Embryonic facial prominence (tissue), 1 donor: ENCODE measurements at regions not wholly inside any gene's neighbourhood (a gene's known extent, or its start where the extent isn't known, plus 50 kb on each side); places are given as distances from the start of the nearest gene placed in this dataset.
"Not testable (repeated sequence)": the region's sequence is repeated elsewhere in the genome, so short reads cannot be mapped to it uniquely, and the experiment has no call there.

Experiments
- DNase-seq: peaks from one replicate; pipeline ENCODE4 v3.0.0-alpha.2; 2016; ENCODE audit errors: extremely low spot score

DNA sequence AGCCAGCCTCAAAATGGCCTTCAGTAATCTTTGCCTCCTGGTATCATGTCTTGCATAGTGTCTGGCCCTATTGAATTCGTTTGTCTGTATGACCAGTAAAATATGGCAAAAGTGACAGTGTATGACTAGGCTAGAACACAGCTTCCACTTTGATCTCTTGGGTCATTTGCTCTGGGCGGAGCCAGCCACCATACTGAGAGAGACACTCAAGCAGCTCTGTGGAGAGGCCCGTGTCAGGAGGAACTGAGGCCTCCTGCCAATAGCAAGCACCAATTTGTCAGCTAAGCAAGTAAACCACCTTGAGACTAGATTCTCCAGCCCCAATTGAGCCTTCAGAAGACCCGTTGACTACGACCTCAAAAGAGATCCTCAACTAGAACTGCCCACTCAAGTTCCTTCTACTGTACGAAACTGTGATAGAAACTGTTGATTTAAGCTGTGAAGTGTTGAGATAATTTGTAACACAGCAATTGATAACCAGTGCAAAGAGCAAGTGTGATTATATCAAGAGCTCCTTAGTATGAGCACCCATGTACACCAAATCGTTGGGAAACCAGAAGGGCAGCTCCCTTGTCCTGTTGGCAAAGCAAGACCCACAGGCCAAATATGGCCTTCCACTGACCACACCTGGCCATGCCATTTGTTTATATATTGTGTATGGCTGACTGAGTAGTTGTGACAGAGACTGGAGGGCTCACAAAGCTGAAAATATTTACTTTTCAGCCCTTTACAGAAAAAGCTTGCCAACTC, 52.7 kb upstream of the SERBP1 start:
- no peak for DNase-seq

DNA sequence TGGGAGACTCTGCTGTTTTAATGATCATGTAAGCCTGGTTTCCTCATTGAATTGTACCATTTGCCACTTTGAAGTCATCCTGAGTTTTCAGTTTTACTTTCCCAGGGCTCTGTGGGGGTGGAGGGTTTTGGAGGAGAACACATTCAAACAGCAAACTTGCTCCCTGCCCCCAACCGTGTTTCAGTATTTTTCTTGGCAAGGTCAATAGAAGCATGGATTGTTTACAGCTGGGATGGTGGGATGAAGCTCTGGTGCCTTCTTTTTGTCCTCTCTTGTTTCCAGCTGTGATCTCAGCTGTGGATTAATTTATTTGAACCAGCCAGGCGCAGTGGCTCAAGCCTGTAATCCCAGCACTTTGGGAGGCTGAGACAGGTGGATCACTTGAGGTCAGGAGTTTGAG, 54.3 kb upstream of the SERBP1 start:
- DNase-seq: no peak

DNA sequence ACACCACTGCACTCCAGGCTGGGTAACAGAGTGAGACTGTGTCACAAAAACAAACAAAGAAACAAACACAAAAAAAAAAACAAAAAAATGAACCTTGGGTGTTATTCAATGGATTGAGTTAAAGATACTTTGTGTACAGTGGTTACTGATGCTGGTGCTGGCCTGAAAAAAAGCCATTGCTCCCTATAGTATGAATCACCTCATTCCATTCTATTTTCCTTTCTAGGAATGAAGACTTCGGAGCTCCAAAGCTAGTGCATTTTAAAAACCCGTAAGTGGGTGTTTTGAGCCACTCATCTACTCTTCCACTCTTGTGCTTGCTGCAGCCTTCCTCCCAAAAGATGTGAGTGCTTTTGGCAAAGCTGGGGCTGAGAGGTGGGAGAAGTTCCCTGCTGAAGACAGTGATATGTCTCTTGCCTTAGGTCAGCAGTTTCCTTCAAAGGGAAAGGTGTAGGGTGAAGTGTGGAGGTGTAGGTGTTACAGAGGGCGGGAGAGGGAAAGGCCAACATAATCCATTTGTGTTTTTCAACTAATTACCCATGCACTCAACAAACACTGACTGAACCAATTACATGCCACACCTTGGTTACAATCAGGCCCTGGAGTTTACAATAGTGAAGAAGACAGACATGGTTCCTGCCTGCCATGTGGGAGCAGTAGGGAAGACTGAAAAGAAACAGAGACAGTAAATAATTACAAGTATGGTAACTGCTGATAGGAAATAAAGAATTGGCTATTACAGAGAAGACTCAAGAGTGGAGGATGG, 55.0 kb upstream of the SERBP1 start:
- no peak for DNase-seq

DNA sequence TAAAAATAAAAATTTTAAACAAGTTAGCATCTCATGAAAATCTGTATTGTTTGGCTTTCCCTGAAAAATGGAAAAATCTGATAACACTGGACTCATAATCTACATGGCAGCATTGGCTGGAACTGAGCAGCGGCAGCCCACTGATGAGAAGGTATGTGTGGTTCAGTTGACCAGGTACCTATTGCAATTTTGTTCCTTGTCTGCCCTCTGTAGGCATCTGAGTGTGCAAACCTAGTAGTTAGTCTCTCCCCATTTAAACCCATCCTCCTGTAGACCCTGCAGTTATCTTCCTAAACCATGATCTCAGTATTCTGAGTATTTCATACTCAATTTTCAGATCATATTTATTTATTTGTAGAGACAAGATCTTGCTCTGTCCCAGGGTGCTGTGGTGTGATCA, 59.4 kb upstream of the SERBP1 start:
- DNase-seq: no peak

DNA sequence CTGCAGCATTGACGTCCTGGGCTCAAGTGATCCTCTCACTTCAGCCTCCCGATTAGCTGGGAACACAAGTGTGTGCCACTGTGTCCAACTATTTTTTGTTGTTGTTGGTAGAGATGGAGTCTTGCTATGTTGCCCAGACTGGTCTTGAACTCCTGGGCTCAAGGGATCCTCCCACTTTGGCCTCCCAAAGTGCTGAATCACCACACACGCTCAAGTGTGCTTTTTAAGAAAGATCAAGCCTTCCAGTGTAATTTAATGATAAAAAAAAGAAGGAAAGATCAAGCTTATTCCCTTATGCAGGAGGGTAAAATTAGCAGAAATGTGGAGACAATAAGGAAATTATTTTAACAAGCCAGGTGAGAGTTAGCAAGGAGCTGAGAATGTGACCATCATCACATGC, 61.1 kb upstream of the SERBP1 start:
- DNase-seq: no peak

DNA sequence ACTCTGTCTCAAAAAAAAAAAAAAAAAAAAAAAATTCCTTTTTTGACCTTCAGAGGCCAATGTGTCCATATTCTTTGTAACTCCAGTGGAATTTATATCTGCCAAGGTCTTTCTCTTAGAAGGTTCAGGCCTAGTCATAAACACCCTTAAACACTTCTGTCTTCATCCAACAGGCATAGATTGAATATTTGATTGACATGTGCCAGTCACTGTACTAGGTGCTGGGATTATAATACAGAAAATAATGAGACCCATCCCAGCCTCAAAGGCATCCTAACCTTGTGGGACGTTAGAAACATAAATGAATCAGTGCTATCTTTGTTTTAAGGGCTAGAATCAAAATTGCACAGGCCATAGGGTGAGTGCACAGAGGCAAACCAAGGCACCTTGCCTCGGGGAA, 62.9 kb upstream of the SERBP1 start:
- no peak for DNase-seq

DNA sequence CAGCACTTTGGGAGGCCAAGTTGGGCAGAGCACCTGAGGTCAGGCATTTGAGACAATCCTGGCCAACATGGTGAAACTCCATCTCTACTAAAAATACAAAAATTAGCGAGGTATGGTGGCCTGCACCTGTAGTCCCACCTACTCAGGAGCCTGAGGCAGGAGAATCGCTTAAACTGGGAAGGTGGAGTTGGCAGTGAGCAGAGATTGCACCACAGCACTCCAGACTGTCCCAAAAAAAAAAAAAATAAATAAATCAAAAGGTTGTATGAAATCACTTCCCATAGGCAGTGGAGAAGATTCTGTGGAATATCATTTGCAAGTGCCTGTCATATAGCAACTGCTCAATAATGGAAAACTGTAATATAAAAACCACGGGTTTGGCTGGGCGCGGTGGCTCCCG, 65.1 kb upstream of the SERBP1 start:
- no peak for DNase-seq

DNA sequence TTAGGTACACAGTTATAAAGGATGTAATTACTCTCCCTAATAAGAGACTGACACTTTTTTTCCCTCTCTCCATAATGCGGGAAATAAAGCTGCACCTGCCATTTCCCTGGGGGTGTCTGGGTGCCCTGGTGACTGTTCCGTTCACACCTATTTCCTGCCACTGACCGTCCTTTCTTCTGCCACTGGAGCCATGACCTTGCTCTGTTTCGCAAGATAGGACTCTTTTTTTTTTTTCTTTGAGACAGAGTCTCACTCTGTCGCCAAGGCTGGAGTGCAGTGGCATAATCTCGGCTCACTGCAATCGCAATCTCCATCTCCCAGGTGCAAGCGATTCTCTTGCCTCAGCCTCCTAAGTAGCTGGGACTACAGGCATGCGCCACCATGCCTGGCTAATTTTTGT, 66.1 kb upstream of the SERBP1 start:
- DNase-seq: no peak

DNA sequence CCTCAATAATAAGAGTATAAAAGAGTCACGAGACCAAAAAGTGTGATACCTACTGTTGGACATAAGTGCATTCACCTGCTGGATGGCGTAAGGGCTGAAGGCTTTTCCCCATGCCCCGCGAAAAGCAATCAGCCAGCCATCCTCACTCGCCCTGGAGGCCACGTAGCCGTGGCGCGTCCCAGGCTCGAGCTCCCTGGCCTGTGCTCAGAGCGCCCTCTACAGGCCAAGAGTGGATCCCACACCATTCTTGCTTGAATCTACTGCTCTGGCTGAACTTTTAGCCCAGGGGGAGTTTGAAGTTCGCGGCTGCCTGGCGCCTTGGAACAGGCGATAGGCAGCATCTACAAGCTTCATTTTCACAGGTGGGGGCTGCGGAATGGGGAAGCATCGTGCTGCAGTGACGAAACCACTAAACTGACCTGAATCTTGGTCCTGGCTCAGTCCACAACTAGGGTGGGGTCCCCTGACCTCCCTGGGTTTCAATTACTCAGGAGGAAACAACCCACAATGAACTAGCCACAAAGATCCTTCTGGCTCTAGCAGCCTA, 70.3 kb upstream of the SERBP1 start:
- DNase-seq: peak; percentile 48

DNA sequence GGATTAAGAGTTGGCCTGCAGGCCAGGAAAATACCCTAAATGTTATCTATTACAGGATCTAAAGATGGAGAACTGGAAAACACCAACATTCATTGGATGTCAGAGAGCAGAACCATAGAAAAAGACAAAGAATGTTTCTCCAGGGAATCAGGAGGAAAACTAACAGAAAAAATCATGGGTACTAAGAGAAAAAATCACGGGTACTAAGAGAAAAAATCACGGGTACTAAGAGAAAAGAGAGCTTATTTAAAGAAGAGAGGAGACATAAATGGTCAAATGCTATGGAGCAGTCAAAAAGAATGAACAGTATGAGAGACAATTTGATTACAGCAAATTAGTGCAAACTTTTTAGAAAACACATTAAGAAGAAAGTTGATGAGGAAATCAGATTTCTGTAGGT, 73.8 kb upstream of the SERBP1 start:
- DNase-seq: no peak

DNA sequence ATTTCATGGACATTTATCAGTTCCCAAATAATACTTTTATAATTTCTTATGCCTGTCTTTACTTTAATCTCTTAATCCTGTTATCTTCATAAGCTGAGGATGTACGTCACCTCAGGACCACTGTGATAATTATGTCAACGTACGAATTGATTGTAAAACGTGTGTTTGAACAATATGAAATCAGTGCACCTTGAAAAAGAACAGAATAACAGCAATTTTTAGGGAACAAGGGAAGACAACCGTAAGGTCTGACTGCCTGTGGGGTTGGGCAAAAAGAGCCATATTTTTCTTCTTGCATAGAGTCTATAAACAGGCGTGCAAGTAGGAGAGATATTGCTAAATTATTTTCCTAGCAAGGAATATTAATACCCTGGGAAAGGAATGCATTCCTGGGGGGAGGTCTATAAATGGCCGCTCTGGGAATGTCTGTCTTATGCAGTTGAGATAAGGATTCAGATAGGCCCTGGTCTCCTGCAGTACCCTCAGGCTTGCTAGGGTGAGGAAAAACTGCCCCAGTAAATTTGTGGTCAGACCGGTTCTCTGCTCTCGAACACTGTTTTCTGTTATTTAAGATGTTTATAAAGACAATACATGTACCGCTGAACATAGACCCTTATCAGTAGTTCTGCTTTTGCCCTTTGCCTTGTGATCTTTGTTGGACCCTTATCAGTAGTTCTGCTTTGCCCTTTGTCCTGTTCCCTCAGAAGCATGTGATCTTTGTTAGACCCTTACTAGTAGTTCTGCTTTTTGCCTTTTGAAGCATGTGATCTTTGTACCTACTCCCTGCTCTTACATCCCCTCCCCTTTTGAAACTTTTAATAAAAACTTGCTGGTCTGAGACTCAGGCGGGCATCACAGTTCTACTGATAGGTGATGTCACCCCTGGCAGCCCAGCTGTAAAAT, 83.4 kb upstream of the SERBP1 start:
- not testable (repeated sequence) for DNase-seq

DNA sequence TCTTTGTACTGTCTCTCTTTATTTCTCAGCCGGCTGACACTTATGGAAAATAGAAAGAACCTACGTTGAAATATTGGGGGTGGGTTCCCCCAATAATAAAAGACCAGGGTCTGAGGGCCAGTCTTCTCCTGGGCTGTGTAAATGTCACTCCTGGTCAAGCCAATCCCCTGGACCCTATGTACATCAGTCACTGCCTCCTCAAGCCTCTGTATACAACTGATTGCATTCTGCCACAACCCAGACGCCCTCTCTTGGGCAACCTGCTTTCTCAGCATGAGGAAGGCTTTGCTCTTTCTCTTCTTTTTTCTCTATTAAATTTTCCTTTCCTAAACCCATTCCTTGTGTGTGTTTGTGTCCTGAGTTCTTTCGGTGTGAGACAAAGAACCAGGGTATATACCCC, 84.1 kb upstream of the SERBP1 start:
- no peak for DNase-seq

DNA sequence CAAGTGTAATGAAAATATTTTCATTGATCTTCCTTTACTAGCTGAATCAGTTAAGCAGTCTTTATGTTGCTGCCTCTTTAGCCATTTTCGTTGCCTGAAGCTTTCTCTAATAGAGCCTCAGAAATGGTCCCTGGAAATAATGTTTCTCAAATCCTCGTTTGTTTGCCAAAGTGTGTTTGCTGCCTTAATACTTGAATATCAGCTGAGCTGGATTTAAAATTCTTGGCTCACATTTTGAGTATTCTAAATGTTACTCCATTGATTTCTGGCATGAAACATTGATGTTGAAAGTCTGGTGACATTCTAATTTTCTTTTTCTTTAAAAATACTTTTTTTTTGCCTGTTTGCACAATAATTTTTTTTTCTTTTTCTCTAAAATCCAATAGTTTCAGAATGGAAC, 84.6 kb upstream of the SERBP1 start:
- DNase-seq: no peak

DNA sequence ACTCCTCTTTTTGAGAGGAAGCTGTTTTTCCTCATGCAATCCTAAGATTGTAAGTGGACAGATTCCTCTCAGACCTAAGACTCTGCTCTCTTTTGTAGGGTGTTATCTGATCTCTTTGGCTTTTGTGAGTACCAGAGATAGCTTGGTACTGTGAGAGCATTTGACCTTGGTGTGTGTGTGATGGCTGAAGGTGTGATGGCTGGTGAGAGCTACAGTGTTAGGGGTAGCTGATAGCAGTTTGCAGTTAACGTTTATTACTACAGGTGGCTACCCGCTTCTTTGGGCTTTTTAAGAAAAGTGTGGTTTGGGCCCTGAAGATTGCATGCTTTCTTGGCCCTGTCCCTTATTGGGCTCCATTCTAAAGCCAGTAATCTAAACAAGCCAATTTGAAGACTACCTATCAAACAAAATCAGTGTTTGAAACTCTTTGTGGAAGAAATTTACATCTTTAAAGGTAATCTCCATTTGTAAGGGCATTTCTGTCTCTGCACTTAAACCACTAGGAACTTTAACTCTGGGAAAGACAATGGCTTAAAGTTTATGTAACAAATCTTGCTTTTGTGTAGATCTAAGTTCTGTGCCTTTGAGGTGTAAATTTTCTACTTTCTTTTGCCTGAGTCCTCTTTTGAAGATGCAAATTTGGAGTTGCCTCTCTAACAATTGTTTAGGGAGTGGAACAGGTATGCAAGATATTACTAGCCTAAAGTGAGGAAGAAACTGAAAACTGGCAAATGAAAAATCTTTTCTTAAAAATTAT, 85.3 kb upstream of the SERBP1 start:
- no peak for DNase-seq

DNA sequence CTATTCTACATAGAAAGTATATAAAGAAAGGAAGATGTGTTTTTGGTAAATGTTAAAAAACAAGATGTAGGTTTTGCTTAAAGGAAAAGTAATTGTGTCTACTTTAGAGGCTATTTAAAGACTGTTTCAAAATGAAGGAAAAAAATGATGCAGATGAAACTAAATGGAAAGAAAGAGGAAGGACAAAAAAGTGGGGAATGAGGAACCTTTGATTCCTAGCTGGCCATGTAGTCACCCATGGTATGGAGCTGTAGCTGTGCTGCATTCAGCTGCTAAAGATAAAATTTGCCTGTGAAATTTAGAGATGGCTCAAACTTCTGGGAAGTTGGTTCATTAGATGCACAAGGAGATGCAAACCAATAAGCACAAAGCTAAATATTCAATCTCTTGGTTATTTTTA, 86.8 kb upstream of the SERBP1 start:
- DNase-seq: no peak

DNA sequence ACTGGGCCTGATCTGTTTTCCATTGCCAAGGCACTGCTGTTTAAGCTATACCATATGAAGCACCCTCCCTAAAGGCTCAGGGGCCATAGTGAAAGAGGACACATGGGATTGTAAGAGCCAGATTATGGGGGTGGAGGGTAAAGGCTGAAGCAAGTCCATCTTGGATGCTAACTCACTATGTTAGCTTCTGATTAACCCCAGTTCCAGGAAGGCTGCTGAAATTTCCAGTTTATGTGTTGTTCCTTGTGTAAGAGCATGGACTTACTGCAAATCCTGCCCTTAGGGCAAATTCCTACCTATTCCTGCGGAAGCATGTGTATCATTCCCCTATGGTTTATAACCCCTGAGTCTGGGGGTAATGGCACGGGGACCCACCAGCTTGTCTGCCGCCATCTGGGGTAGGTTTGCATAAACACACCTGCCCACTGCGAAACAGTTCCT, 91.8 kb upstream of the SERBP1 start:
- DNase-seq: no peak

DNA sequence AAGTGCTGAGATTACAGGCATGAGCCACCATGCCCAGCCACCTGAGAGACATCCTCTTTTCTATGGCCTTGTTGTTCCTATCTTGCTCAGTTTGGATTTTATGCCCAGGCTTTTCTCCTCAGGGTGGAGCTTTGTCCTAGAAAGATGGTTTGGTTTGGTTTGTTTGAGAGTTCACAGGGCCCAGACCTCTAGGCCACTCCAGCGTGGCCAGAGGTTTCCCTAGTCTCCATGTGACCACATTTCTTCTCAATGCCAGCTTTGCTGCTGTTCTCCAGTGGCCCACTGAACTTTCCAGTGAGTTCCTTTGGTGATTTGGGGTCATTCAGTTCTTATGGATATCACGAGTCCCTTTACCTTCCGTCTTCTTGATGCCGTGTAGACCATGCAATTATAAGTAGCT, 92.6 kb upstream of the SERBP1 start:
- DNase-seq: no peak

DNA sequence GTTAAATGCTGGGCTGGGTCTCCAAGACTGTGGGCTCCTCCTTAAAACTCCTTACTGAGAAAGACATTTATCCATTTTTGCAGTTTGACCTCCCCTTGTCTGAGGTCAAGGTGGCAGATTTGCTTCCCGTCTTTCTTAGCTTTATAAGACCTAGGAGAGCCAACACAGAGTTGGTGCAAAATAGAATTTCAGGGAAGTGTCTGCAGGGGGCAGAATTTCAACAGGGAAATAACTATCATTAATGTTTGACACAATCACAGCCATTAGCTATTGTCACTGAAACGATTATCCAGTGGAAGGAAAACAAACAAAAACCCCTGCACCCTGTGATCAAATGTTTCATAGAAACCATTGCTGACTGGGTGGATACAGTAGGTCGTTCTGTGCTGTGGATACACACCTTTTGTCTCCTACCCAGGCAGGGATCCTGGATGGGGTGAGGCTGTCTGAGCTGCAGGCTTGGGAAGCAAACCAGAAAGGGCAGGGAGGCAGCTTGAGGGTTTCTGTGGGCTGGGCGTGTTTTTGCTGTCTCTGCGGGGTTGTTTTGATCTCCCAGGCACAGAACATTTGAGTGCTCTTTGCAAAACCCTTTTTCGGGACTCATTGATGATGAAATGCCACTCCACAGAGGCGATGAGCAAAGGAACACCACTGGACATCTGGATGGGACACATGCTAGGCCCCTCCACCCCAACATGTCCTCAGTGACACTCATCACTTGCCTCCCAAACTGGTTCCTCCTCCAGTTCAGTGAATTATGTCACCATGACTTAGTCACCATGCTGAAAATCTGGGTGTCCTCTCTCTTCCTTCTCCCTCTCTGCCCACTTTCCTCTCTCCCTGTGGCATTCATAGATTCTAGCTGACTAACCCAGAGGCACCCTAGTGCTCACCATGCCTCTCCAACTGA, 94.2 kb upstream of the SERBP1 start:
- no peak for DNase-seq

DNA sequence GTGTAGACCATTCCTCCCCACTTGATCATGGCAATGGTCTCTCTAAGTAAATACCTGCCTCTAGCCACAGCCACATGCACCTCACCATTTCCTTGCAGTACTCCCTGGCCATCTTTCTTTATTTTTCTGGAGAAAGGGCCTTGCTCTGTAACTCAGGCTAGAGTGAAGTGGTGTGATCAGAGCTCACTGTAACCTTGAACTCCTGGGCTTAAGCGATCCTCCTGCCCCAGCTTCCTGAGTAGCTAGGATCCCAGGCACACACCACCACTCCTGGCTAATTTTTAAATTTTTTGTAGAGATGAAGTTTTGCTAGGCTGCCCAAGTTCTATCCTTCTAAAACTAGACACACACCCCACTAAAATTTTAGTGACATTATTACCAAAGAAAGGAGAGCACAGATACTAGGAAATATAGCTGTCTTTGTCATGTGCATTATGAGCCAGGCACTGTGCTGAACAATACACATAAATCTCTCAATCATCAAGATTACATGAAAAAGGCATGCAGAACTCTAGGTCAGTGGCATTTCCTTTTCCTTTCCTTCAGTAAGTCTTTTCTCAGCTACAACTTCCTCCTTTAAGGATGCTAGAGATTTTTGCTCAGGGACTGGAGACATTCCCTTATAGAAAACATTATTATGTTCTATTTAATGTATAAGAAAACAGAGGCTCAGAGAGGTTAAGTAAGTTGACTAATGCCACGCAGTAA, 95.0 kb upstream of the SERBP1 start:
- DNase-seq: no peak

DNA sequence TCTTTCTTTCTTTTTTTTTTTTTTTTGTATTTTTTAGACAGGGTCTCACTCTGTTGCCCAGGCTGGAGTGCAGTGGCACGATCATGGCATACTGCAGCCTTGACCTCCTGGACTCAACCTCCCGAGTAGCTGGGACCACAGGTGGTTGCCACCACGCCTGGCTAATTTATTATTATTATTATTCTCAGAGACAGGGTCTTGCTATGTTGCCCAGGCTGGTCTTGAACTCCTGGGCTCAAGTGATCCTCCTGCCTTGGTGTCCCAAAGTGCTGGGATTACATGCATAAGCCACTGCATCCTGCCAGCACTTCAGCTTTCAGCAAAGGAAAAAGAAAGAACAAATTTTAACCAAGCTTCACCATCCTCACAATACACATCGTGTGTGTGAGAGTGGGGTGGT, 97.9 kb upstream of the SERBP1 start:
- no peak for DNase-seq
